WTC11 (cell line): ENCODE measurements at regions not wholly inside any gene's neighbourhood (a gene's known extent, or its start where the extent isn't known, plus 50 kb on each side); places are given as distances from the start of the nearest gene placed in this dataset.
"Not testable (repeated sequence)": the region's sequence is repeated elsewhere in the genome, so short reads cannot be mapped to it uniquely, and the experiment has no call there.

Experiments used
- ATF3 ChIP-seq: sonication (generic); formaldehyde crosslinking; conservative IDR thresholded peaks from 2 replicates; pipeline ENCODE4 v1.8.1; 2022; ENCODE audit warnings: mild to moderate bottlenecking, missing genetic modification reagents
- CREB1 ChIP-seq: sonication (generic); formaldehyde crosslinking; IDR thresholded peaks from 2 replicates; pipeline ENCODE4 v1.8.0; 2023; ENCODE audit warnings: mild to moderate bottlenecking, missing genetic modification reagents
- CTCF ChIP-seq: fragments of 200-600 bp; IDR thresholded peaks from 2 replicates; pipeline ENCODE4 v1.8.0; 2022; ENCODE audit warnings: antibody characterized with exemption
- ETV6 ChIP-seq: sonication (generic); formaldehyde crosslinking; IDR thresholded peaks from 2 replicates; pipeline ENCODE4 v1.8.1; 2022; ENCODE audit warnings: mild to moderate bottlenecking, missing genetic modification reagents
- NFE2L1 ChIP-seq: sonication (generic); formaldehyde crosslinking; IDR thresholded peaks from 2 replicates; pipeline ENCODE4 v1.8.1; 2023; ENCODE audit warnings: missing genetic modification reagents
- NR1H2 ChIP-seq: sonication (generic); formaldehyde crosslinking; IDR thresholded peaks from 2 replicates; pipeline ENCODE4 v1.9.0; 2021; ENCODE audit warnings: mild to moderate bottlenecking, moderate library complexity, missing genetic modification reagents
- TCF7 ChIP-seq: sonication (generic); formaldehyde crosslinking; IDR thresholded peaks from 2 replicates; pipeline ENCODE4 v1.8.0; 2022; ENCODE audit warnings: mild to moderate bottlenecking, low read depth, missing genetic modification reagents, moderate library complexity
- ZBTB43 ChIP-seq: sonication (generic); formaldehyde crosslinking; IDR thresholded peaks from 2 replicates; pipeline ENCODE4 v1.8.1; 2023; ENCODE audit warnings: mild to moderate bottlenecking, missing genetic modification reagents

- not testable (repeated sequence) for TF ChIP-seq NR1H2 (CRISPR knock-in tag); CTCF; NFE2L1 (CRISPR knock-in tag); ZBTB43 (CRISPR knock-in tag); CREB1 (CRISPR knock-in tag); TCF7 (CRISPR knock-in tag); ETV6 (CRISPR knock-in tag); ATF3 (CRISPR knock-in tag)
Observed at GRCh38 chr12:7584137-7584536, 80.6 kb upstream of the CD163 start.
